H9 (cell line): ENCODE measurements at regions not wholly inside any gene's neighbourhood (a gene's known extent, or its start where the extent isn't known, plus 50 kb on each side); places are given as distances from the start of the nearest gene placed in this dataset.

Experiments used
- DNase-seq: peaks from one replicate; pipeline ENCODE4 v3.0.0-alpha.2; 2017
- H2AFZ ChIP-seq: one replicate; pipeline ENCODE4 v1.6.1; 2013; ENCODE audit warnings: mild to moderate bottlenecking, low read length, control low read depth, moderate library complexity
- H2AK5ac ChIP-seq: 2 replicates; pipeline ENCODE4 v1.6.1; 2013; ENCODE audit warnings: low read length, control low read depth, mixed read lengths; ENCODE audit not compliant: insufficient read length
- H2BK120ac ChIP-seq: one replicate; pipeline ENCODE4 v1.6.1; 2013; ENCODE audit warnings: low read depth, mild to moderate bottlenecking, low read length, control low read depth, inconsistent platforms; ENCODE audit not compliant: poor library complexity, severe bottlenecking
- H2BK12ac ChIP-seq: 2 replicates; pipeline ENCODE4 v1.6.1; 2013; ENCODE audit warnings: low read length, control low read depth, mixed read lengths, low read depth; ENCODE audit not compliant: insufficient read length
- H2BK15ac ChIP-seq: 2 replicates; pipeline ENCODE4 v1.6.1; 2013; ENCODE audit warnings: low read depth, low read length, control low read depth
- H2BK20ac ChIP-seq: one replicate; pipeline ENCODE4 v1.6.1; 2013; ENCODE audit warnings: low read depth, mild to moderate bottlenecking, low read length, control low read depth, inconsistent platforms; ENCODE audit not compliant: poor library complexity, severe bottlenecking
- H2BK5ac ChIP-seq: 2 replicates; pipeline ENCODE4 v1.6.1; 2013; ENCODE audit warnings: low read length, control low read depth, mixed read lengths; ENCODE audit not compliant: insufficient read length
- H3K14ac ChIP-seq: 2 replicates; pipeline ENCODE4 v1.6.1; 2013; ENCODE audit warnings: low read length, control low read depth; ENCODE audit not compliant: insufficient read depth
- H3K18ac ChIP-seq: 2 replicates; pipeline ENCODE4 v1.6.1; 2013; ENCODE audit warnings: low read depth, mild to moderate bottlenecking, mixed read lengths, low read length, control low read depth; ENCODE audit not compliant: insufficient read length
- H3K23ac ChIP-seq: 2 replicates; pipeline ENCODE4 v1.6.1; 2013; ENCODE audit warnings: low read length, control low read depth, mixed read lengths, low read depth; ENCODE audit not compliant: insufficient read length
- H3K23me2 ChIP-seq: 2 replicates; pipeline ENCODE4 v1.6.1; 2013; ENCODE audit warnings: low read depth, mild to moderate bottlenecking, mixed read lengths, low read length, control low read depth; ENCODE audit not compliant: insufficient read length, poor library complexity, severe bottlenecking
- H3K27ac ChIP-seq: 2 replicates; pipeline ENCODE4 v1.5.1; 2013; ENCODE audit warnings: low read length, control low read depth, mixed read lengths, low read depth; ENCODE audit not compliant: insufficient read length
- H3K27me3 ChIP-seq: 2 replicates; pipeline ENCODE4 v1.6.1; 2013; ENCODE audit warnings: low read length, control low read depth, inconsistent platforms; ENCODE audit not compliant: insufficient read depth
- H3K4ac ChIP-seq: 2 replicates; pipeline ENCODE4 v1.6.1; 2013; ENCODE audit warnings: low read depth, mild to moderate bottlenecking, control low read depth, inconsistent platforms, low read length, moderate library complexity
- H3K4me1 ChIP-seq: 2 replicates; pipeline ENCODE4 v1.6.1; 2013; ENCODE audit warnings: low read length, control low read depth, inconsistent platforms; ENCODE audit not compliant: insufficient read depth
- H3K4me2 ChIP-seq: 2 replicates; pipeline ENCODE4 v1.6.1; 2013; ENCODE audit warnings: low read length, control low read depth, mixed read lengths; ENCODE audit not compliant: insufficient read length, insufficient read depth
- H3K56ac ChIP-seq: 2 replicates; pipeline ENCODE4 v1.6.1; 2013; ENCODE audit warnings: low read depth, mild to moderate bottlenecking, mixed read lengths, low read length, control low read depth; ENCODE audit not compliant: insufficient read length
- H3K79me1 ChIP-seq: 2 replicates; pipeline ENCODE4 v1.6.1; 2013; ENCODE audit warnings: low read depth, mild to moderate bottlenecking, moderate library complexity, low read length, control low read depth, inconsistent platforms; ENCODE audit not compliant: insufficient read depth, poor library complexity, severe bottlenecking
- H3K79me2 ChIP-seq: 2 replicates; pipeline ENCODE4 v1.6.1; 2013; ENCODE audit warnings: low read length, control low read depth, inconsistent platforms; ENCODE audit not compliant: insufficient read depth
- H3K9ac ChIP-seq: 2 replicates; pipeline ENCODE4 v1.6.1; 2013; ENCODE audit warnings: low read length, control low read depth, mixed read lengths; ENCODE audit not compliant: insufficient read length; ENCODE audit errors: extremely low read depth
- H3K9me3 ChIP-seq: one replicate; pipeline ENCODE4 v1.6.1; 2013; ENCODE audit warnings: low read depth, low read length, inconsistent platforms; ENCODE audit not compliant: control insufficient read depth
- H3T11ph ChIP-seq: one replicate; pipeline ENCODE4 v1.6.1; 2013; ENCODE audit warnings: mild to moderate bottlenecking, low read length, control low read depth, inconsistent platforms
- H4K20me1 ChIP-seq: one replicate; pipeline ENCODE4 v1.6.1; 2013; ENCODE audit not compliant: control insufficient read depth, insufficient read length, insufficient read depth
- H4K5ac ChIP-seq: 2 replicates; pipeline ENCODE4 v1.6.1; 2013; ENCODE audit warnings: low read depth, mild to moderate bottlenecking, mixed read lengths, low read length, control low read depth; ENCODE audit not compliant: insufficient read length
- H4K8ac ChIP-seq: replicated peaks from 2 replicates; pipeline ENCODE4 v1.6.1; 2013; ENCODE audit warnings: low read length, control low read depth, mixed read lengths, low read depth; ENCODE audit not compliant: insufficient read length
- H4K91ac ChIP-seq: 2 replicates; pipeline ENCODE4 v1.6.1; 2013; ENCODE audit warnings: low read depth, mild to moderate bottlenecking, moderate library complexity, mixed read lengths, low read length, control low read depth; ENCODE audit not compliant: insufficient read length
- H3K27ac Mint-ChIP-seq, 3 experiments: 2 replicates in 2 of 3; 3 replicates in 1 of 3; pipeline ENCODE4 v1.8.0; 2020 to 2021; ENCODE audit warnings: mixed read lengths in 3 of 3, mild to moderate bottlenecking in 1 of 3, moderate library complexity in 1 of 3
- H3K27me3 Mint-ChIP-seq: 2 replicates; pipeline ENCODE4 v1.8.0; 2021; ENCODE audit warnings: low read depth, mild to moderate bottlenecking, moderate library complexity, mixed read lengths
- H3K36me3 Mint-ChIP-seq, 3 experiments: 2 replicates in 2 of 3; 3 replicates in 1 of 3; pipeline ENCODE4 v1.8.0; 2020 to 2021; ENCODE audit warnings: low read depth in 3 of 3, mixed read lengths in 3 of 3; ENCODE audit not compliant: insufficient read depth in 1 of 3
- H3K4me1 Mint-ChIP-seq, 2 experiments: 2 replicates each; pipeline ENCODE4 v1.8.0; 2020; ENCODE audit warnings: mixed read lengths in 2 of 2
- H3K4me3 Mint-ChIP-seq, 2 experiments: 2 replicates in 1 of 2; 3 replicates in 1 of 2; pipeline ENCODE4 v1.8.0; 2020 to 2021; ENCODE audit warnings: mild to moderate bottlenecking in 2 of 2, mixed read lengths in 2 of 2, moderate library complexity in 1 of 2
- H3K9me3 Mint-ChIP-seq, 2 experiments: 2 replicates in 1 of 2; 3 replicates in 1 of 2; pipeline ENCODE4 v1.8.0; 2020; ENCODE audit warnings: mild to moderate bottlenecking in 2 of 2, mixed read lengths in 2 of 2, moderate library complexity in 1 of 2
- TF ChIP-seq, protein P1 (sequence below): fragments of 200-600 bp; sonication (generic); conservative IDR thresholded peaks from 3 replicates; pipeline ENCODE4 v1.8.0; 2021; ENCODE audit warnings: antibody characterized with exemption, mild to moderate bottlenecking

- Histone ChIP-seq H2BK15ac (no peak overlapping the region), H3T11ph (no peak overlapping the region), H3K79me1 (no peaks in the 10 kb centered on the region), H2AFZ (no peak overlapping the region), H4K5ac (no peak overlapping the region), H3K79me2 (no peaks in the 10 kb centered on the region), H3K4ac (no peak overlapping the region), H3K23ac (no peak overlapping the region), H3K27ac (no peak overlapping the region), H3K56ac (no peak overlapping the region), H2BK12ac (no peak overlapping the region), H3K4me1 (no peaks in the 10 kb centered on the region), H2BK5ac (no peak overlapping the region), H4K20me1 (no peaks in the 10 kb centered on the region), H4K8ac (no peak overlapping the region), H2BK120ac (no peak overlapping the region), H2AK5ac (no peak overlapping the region), H3K4me2 (no peak overlapping the region), H4K91ac (no peak overlapping the region), H3K14ac (no peak overlapping the region), H3K27me3 (no peaks in the 10 kb centered on the region), H2BK20ac (no peak overlapping the region), H3K9ac (no peak overlapping the region), H3K9me3 (no peaks in the 10 kb centered on the region), H3K18ac (no peak overlapping the region), H3K23me2 (no peaks in the 10 kb centered on the region)
- Mint-ChIP-seq H3K4me3 (no peak overlapping the region), H3K4me1 (peaks cover 5 to 8% of the 10 kb centered on the region in 2 experiments; a peak in 2 of 4 replicates), H3K36me3 (no peaks in the 10 kb centered on the region), H3K27ac (no peak overlapping the region), H3K9me3 (no peaks in the 10 kb centered on the region), H3K27me3 (no peaks in the 10 kb centered on the region)
- TF ChIP-seq, protein P1, sequence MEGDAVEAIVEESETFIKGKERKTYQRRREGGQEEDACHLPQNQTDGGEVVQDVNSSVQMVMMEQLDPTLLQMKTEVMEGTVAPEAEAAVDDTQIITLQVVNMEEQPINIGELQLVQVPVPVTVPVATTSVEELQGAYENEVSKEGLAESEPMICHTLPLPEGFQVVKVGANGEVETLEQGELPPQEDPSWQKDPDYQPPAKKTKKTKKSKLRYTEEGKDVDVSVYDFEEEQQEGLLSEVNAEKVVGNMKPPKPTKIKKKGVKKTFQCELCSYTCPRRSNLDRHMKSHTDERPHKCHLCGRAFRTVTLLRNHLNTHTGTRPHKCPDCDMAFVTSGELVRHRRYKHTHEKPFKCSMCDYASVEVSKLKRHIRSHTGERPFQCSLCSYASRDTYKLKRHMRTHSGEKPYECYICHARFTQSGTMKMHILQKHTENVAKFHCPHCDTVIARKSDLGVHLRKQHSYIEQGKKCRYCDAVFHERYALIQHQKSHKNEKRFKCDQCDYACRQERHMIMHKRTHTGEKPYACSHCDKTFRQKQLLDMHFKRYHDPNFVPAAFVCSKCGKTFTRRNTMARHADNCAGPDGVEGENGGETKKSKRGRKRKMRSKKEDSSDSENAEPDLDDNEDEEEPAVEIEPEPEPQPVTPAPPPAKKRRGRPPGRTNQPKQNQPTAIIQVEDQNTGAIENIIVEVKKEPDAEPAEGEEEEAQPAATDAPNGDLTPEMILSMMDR: no peak
- no peak for DNase-seq
Measured at GRCh38 chr15:38944536-38944935, 379.9 kb upstream of the RASGRP1 start.
